ENCODE measurements at regions not wholly inside any gene's neighbourhood (a gene's known extent, or its start where the extent isn't known, plus 50 kb on each side); places are given as distances from the start of the nearest gene placed in this dataset.

GRCh38 chr6:26164120-26164505 is 76.9 kb downstream of the HFE start:
- ATAC-seq (ENCODE audit: low FRiP score) (no peak), DNase-seq (ENCODE audit: low spot score) (no peak)
- no peak for TF ChIP-seq CTCF (IDR thresholded peaks at IDR 0.05)

DNA sequence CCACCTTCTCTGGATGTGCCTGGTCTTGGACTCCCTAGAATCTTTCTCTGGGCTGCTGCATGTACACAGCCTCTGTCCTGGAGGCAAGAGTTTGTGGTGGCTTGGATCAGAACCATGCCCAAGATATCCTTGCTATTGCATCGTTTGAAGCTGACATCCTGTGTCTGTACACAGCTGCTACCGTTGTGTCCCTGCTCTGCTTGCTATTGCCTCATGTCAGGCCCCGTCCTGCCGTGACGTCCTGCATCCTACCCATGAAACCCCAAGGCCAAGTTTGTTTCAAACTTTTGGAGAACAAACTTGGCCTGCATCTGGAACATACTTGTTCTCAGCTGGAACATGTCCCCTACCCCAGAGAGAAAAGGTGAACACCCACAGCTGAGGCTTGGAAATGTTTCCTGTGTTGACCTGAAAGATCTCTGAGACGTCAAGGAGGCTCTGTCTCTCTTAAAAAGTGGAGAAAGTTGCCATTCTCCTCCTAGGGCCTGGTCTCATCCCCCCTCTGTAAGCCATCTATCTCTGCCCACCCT is 78.1 kb downstream of the HFE start:
- DNase-seq (ENCODE audit: low spot score) (no peak), ATAC-seq (ENCODE audit: low FRiP score) (no peak)
- no peak for TF ChIP-seq CTCF (IDR thresholded peaks at IDR 0.05)

DNA sequence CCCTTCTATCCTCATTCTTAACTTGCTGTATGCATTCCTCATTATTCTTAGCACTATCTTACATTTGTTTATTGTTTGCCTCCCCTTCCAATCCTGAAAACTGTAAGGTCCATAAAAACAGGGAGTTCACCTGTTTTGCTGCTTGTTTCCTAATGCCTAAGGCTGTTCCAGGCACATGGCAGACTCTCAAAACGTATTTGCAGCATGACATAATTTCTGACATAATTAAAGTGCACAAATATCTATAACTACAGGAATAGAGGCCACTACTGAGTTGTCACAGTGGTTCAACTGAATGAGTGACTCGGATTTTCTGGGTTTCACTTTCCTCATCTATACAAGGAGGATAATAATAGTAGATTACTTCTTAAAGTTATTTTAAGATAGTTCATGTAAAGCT is 83.0 kb downstream of the HFE start:
- ATAC-seq (ENCODE audit: low FRiP score) (no peak), DNase-seq (ENCODE audit: low spot score) (no peak)
- TF ChIP-seq CTCF (IDR thresholded peaks at IDR 0.05), result no peak

GRCh38 chr6:26170951-26171841 is 84.0 kb downstream of the HFE start:
- DNase-seq (ENCODE audit: low spot score) (no peak), ATAC-seq (ENCODE audit: low FRiP score) (no peak)
- TF ChIP-seq CTCF (IDR thresholded peaks at IDR 0.05), result no peak

- DNase-seq (ENCODE audit: low spot score) (no peak), ATAC-seq (ENCODE audit: low FRiP score) (peak; percentile 31)
- no peak for TF ChIP-seq CTCF (IDR thresholded peaks at IDR 0.05)
These were observed 85.4 kb downstream of the HFE start for GRCh38 chr6:26172608-26172968.

- DNase-seq (ENCODE audit: low spot score) (no peak), ATAC-seq (ENCODE audit: low FRiP score) (no peak)
- no peak for TF ChIP-seq CTCF (IDR thresholded peaks at IDR 0.05)
These were observed 86.6 kb downstream of the HFE start for GRCh38 chr6:26173836-26174145.

GRCh38 chr6:26175033-26175427 is 87.8 kb downstream of the HFE start:
- no peak for TF ChIP-seq CTCF (IDR thresholded peaks at IDR 0.05)
- DNase-seq (ENCODE audit: low spot score), result no peak
- ATAC-seq (ENCODE audit: low FRiP score), result no peak

Measured in omental fat pad (tissue), 3 donors.